Muscle of leg (tissue), 3 donors: ENCODE measurements at regions not wholly inside any gene's neighbourhood (a gene's known extent, or its start where the extent isn't known, plus 50 kb on each side); places are given as distances from the start of the nearest gene placed in this dataset.

Source experiments
- DNase-seq: peaks from one replicate; pipeline ENCODE4 v3.0.0; 2013
- H3K27ac ChIP-seq: one replicate; pipeline ENCODE4 v1.5.1; 2013; ENCODE audit warnings: mild to moderate bottlenecking, low read length, control low read depth
- H3K27me3 ChIP-seq: one replicate; pipeline ENCODE4 v1.6.1; 2013; ENCODE audit warnings: low read length; ENCODE audit not compliant: control insufficient read depth, insufficient read depth
- H3K36me3 ChIP-seq: one replicate; pipeline ENCODE4 v1.6.1; 2013; ENCODE audit warnings: low read length; ENCODE audit not compliant: control insufficient read depth, insufficient read depth
- H3K4me1 ChIP-seq: one replicate; pipeline ENCODE4 v1.6.1; 2013; ENCODE audit warnings: low read length; ENCODE audit not compliant: control insufficient read depth, insufficient read depth
- H3K4me3 ChIP-seq: one replicate; pipeline ENCODE4 v1.5.1; 2013; ENCODE audit warnings: low read length, control low read depth
- H3K9me3 ChIP-seq: replicated peaks from 2 replicates; pipeline ENCODE4 v1.6.1; 2013; ENCODE audit warnings: low read depth, low read length; ENCODE audit not compliant: control insufficient read depth
- WGBS: methylation state at CpG from one replicate; pipeline ENCODE4 v1.1.5; 2013; ENCODE audit warnings: missing lambda C conversion rate; ENCODE audit not compliant: insufficient coverage; 5-methylcytosine and 5-hydroxymethylcytosine counted together

GRCh38 chr6:14216946-14217684, 99.5 kb downstream of the CD83 start:
- DNase-seq, result peak; percentile 75
- Histone ChIP-seq H3K4me3 (no peak overlapping the region), H3K27me3 (peaks cover 8% of the 10 kb centered on the region), H3K36me3 (no peaks in the 10 kb centered on the region), H3K4me1 (peaks cover 6% of the 10 kb centered on the region), H3K9me3 (no peaks in the 10 kb centered on the region), H3K27ac (no peak overlapping the region)
- 61% methylated on average over 8 of the region's 13 CpGs for WGBS

GRCh38 chr6:14217728-14218518, 100.4 kb downstream of the CD83 start:
- Histone ChIP-seq H3K4me1 (no peaks in the 10 kb centered on the region), H3K9me3 (no peaks in the 10 kb centered on the region), H3K27me3 (no peaks in the 10 kb centered on the region), H3K36me3 (no peaks in the 10 kb centered on the region), H3K4me3 (no peak overlapping the region), H3K27ac (no peak overlapping the region)
- 70% methylated on average over 6 of the region's 12 CpGs for WGBS
- DNase-seq, result no peak

GRCh38 chr6:14218519-14218800, 100.9 kb downstream of the CD83 start:
- Histone ChIP-seq H3K27me3 (no peaks in the 10 kb centered on the region), H3K9me3 (no peaks in the 10 kb centered on the region), H3K36me3 (no peaks in the 10 kb centered on the region), H3K27ac (no peak overlapping the region), H3K4me3 (no peak overlapping the region), H3K4me1 (no peaks in the 10 kb centered on the region)
- no peak for DNase-seq
- WGBS, result no CpG with 5 or more reads among the region's 1 CpG

GRCh38 chr6:14221564-14222279, 104.2 kb downstream of the CD83 start:
- no peak for DNase-seq
- no peaks in the 10 kb centered on the region for H3K9me3 ChIP-seq
- no peaks in the 10 kb centered on the region for H3K36me3 ChIP-seq
- H3K4me1 ChIP-seq, result no peaks in the 10 kb centered on the region
- no peak overlapping the region for H3K4me3 ChIP-seq
- 86% methylated on average over 4 of the region's 8 CpGs for WGBS
- H3K27me3 ChIP-seq, result no peaks in the 10 kb centered on the region
- H3K27ac ChIP-seq, result no peak overlapping the region

- 86% methylated on average over 5 of the region's 8 CpGs for WGBS
- no peaks in the 10 kb centered on the region for H3K9me3 ChIP-seq
- DNase-seq, result no peak
- H3K4me1 ChIP-seq, result no peaks in the 10 kb centered on the region
- no peak overlapping the region for H3K4me3 ChIP-seq
- no peaks in the 10 kb centered on the region for H3K27me3 ChIP-seq
- no peaks in the 10 kb centered on the region for H3K36me3 ChIP-seq
- H3K27ac ChIP-seq, result no peak overlapping the region
Observed at GRCh38 chr6:14222956-14223355, 105.4 kb downstream of the CD83 start.

GRCh38 chr6:14224359-14225103, 107.0 kb downstream of the CD83 start:
- Histone ChIP-seq H3K4me3 (no peak overlapping the region), H3K4me1 (no peaks in the 10 kb centered on the region), H3K9me3 (no peaks in the 10 kb centered on the region), H3K27ac (no peak overlapping the region), H3K36me3 (no peaks in the 10 kb centered on the region), H3K27me3 (no peaks in the 10 kb centered on the region)
- WGBS, result 83% methylated on average over 1 of the region's 8 CpGs
- no peak for DNase-seq

- no peak for DNase-seq
- Histone ChIP-seq H3K27me3 (peaks cover 3% of the 10 kb centered on the region), H3K4me3 (no peak overlapping the region), H3K36me3 (no peaks in the 10 kb centered on the region), H3K4me1 (no peaks in the 10 kb centered on the region), H3K27ac (no peak overlapping the region), H3K9me3 (no peaks in the 10 kb centered on the region)
- WGBS, result no CpG with 5 or more reads among the region's 2 CpGs
Observed at GRCh38 chr6:14226051-14226660, 108.6 kb downstream of the CD83 start.

- Histone ChIP-seq H3K4me1 (no peaks in the 10 kb centered on the region), H3K9me3 (no peaks in the 10 kb centered on the region), H3K36me3 (no peaks in the 10 kb centered on the region), H3K27me3 (peaks cover 3% of the 10 kb centered on the region), H3K4me3 (no peak overlapping the region), H3K27ac (no peak overlapping the region)
- WGBS, result 48% methylated on average over 4 of the region's 7 CpGs
- no peak for DNase-seq
Observed at GRCh38 chr6:14228571-14228970, 111.0 kb downstream of the CD83 start.

- Histone ChIP-seq H3K36me3 (no peaks in the 10 kb centered on the region), H3K27ac (no peak overlapping the region), H3K4me1 (no peaks in the 10 kb centered on the region), H3K9me3 (no peaks in the 10 kb centered on the region), H3K4me3 (no peak overlapping the region), H3K27me3 (peaks cover 3% of the 10 kb centered on the region)
- WGBS, result no CpG with 5 or more reads among the region's 6 CpGs
- DNase-seq, result no peak
Observed at GRCh38 chr6:14231071-14231483, 113.5 kb downstream of the CD83 start.
